H1 (cell line): ENCODE measurements at regions not wholly inside any gene's neighbourhood (a gene's known extent, or its start where the extent isn't known, plus 50 kb on each side); places are given as distances from the start of the nearest gene placed in this dataset.
"Not testable (repeated sequence)": the region's sequence is repeated elsewhere in the genome, so short reads cannot be mapped to it uniquely, and the experiment has no call there.

Experiments
- BCL11A ChIP-seq, 2 experiments: IDR thresholded peaks; one replicate each; pipeline ENCODE4 v1.6.1; 2011; ENCODE audit warnings: low read depth in 2 of 2, low read length in 2 of 2, mild to moderate bottlenecking in 2 of 2
- GABPA ChIP-seq: IDR thresholded peaks from 2 replicates; pipeline ENCODE4 v1.6.1; 2011; ENCODE audit warnings: mild to moderate bottlenecking, low read length, moderate library complexity, borderline replicate concordance; ENCODE audit not compliant: insufficient read depth
- GTF2F1 ChIP-seq: IDR thresholded peaks from 2 replicates; pipeline ENCODE4 v1.6.1; 2012; ENCODE audit warnings: low read depth, low read length, improper control_type of control experiment, borderline replicate concordance
- JUN ChIP-seq: IDR thresholded peaks from 2 replicates; pipeline ENCODE4 v1.6.1; 2011; ENCODE audit warnings: low read depth, mild to moderate bottlenecking, improper control_type of control experiment, low read length
- KDM1A ChIP-seq: fragments of 200-600, 300-600 bp; sonication (generic); IDR thresholded peaks from 2 replicates; pipeline ENCODE4 v1.7.1; 2016; ENCODE audit warnings: mild to moderate bottlenecking, low read length, borderline replicate concordance
- MAFK ChIP-seq: IDR thresholded peaks from 2 replicates; pipeline ENCODE4 v1.6.1; 2012; ENCODE audit warnings: low read depth, mild to moderate bottlenecking, improper control_type of control experiment, low read length
- POLR2A ChIP-seq, 2 experiments: IDR thresholded peaks; 1 replicate in 1 of 2; 2 replicates in 1 of 2; pipeline ENCODE4 v1.6.1; 2011; ENCODE audit warnings: low read depth in 2 of 2, low read length in 2 of 2, mild to moderate bottlenecking in 2 of 2; ENCODE audit errors: control extremely low read depth in 1 of 2
- RAD21 ChIP-seq, 2 experiments: IDR thresholded peaks in 1 of 2; conservative IDR thresholded peaks in 1 of 2; 2 replicates each; pipeline ENCODE4 v1.6.1; 2011; ENCODE audit warnings: low read depth in 2 of 2, low read length in 2 of 2, improper control_type of control experiment in 1 of 2, inconsistent platforms in 1 of 2, mild to moderate bottlenecking in 1 of 2, moderate library complexity in 1 of 2
- RXRA ChIP-seq: IDR thresholded peaks from 2 replicates; pipeline ENCODE4 v1.6.1; 2011; ENCODE audit warnings: low read depth, mild to moderate bottlenecking, low read length, moderate library complexity; ENCODE audit not compliant: insufficient read depth
- SUZ12 ChIP-seq: fragments of 200-600 bp; sonication (generic); IDR thresholded peaks from 2 replicates; pipeline ENCODE4 v1.6.1; 2012; ENCODE audit warnings: mild to moderate bottlenecking, inconsistent platforms, low read length, moderate library complexity, mixed read lengths
- TAF1 ChIP-seq: IDR thresholded peaks from 2 replicates; pipeline ENCODE4 v1.6.1; 2011; ENCODE audit warnings: mild to moderate bottlenecking, low read depth, low read length
- USF2 ChIP-seq: IDR thresholded peaks from 2 replicates; pipeline ENCODE4 v1.6.1; 2011; ENCODE audit warnings: low read length, improper control_type of control experiment
- TF ChIP-seq, protein P1 (sequence below), 3 experiments: IDR thresholded peaks; 1 replicate in 2 of 3; 2 replicates in 1 of 3; pipeline versions ENCODE4 v1.5.1 to v1.6.1; 2011; ENCODE audit warnings: low read length in 3 of 3, mild to moderate bottlenecking in 3 of 3, inconsistent platforms in 2 of 3, low read depth in 1 of 3, moderate library complexity in 1 of 3; ENCODE audit not compliant: insufficient read depth in 1 of 3; ENCODE audit errors: control extremely low read depth in 1 of 3

- TF ChIP-seq KDM1A; GABPA; TAF1; JUN; POLR2A (IDR thresholded peaks at IDR 0.05; ENCODE audit: control extremely low read depth in 1 of 2, low read depth in 2 of 2, low read length in 2 of 2); GTF2F1; MAFK; SUZ12; RXRA; RAD21 (IDR thresholded peaks at IDR 0.05 in 1 of 2, conservative IDR thresholded peaks at IDR 0.05 in 1 of 2; ENCODE audit: low read depth in 2 of 2, low read length in 2 of 2); BCL11A (IDR thresholded peaks at IDR 0.05; ENCODE audit: low read depth in 2 of 2, low read length in 2 of 2); USF2: not testable (repeated sequence)
- TF ChIP-seq, protein P1, sequence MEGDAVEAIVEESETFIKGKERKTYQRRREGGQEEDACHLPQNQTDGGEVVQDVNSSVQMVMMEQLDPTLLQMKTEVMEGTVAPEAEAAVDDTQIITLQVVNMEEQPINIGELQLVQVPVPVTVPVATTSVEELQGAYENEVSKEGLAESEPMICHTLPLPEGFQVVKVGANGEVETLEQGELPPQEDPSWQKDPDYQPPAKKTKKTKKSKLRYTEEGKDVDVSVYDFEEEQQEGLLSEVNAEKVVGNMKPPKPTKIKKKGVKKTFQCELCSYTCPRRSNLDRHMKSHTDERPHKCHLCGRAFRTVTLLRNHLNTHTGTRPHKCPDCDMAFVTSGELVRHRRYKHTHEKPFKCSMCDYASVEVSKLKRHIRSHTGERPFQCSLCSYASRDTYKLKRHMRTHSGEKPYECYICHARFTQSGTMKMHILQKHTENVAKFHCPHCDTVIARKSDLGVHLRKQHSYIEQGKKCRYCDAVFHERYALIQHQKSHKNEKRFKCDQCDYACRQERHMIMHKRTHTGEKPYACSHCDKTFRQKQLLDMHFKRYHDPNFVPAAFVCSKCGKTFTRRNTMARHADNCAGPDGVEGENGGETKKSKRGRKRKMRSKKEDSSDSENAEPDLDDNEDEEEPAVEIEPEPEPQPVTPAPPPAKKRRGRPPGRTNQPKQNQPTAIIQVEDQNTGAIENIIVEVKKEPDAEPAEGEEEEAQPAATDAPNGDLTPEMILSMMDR (IDR thresholded peaks at IDR 0.05; ENCODE audit: control extremely low read depth in 1 of 3, insufficient read depth in 1 of 3, low read depth in 1 of 3, low read length in 3 of 3) = not testable (repeated sequence)
These were observed 1289.5 kb upstream of the NUDT12 start for GRCh38 chr5:104852099-104852498.
